NB4 (cell line): ENCODE measurements at regions not wholly inside any gene's neighbourhood (a gene's known extent, or its start where the extent isn't known, plus 50 kb on each side); places are given as distances from the start of the nearest gene placed in this dataset.

ENCODE experiments used
- CTCF ChIP-seq: IDR thresholded peaks from one replicate; pipeline ENCODE4 v1.5.1; 2012; ENCODE audit warnings: low read depth, low read length
- POLR2A ChIP-seq: IDR thresholded peaks from 2 replicates; pipeline ENCODE4 v1.6.1; 2011; ENCODE audit warnings: mild to moderate bottlenecking; ENCODE audit not compliant: insufficient read length; ENCODE audit errors: extremely low read depth

- TF ChIP-seq CTCF (no peak), POLR2A (no peak)
These were observed 348.4 kb upstream of the NPSR1 start for GRCh38 chr7:34309584-34309983.
